GM12892 (cell line): ENCODE measurements at regions not wholly inside any gene's neighbourhood (a gene's known extent, or its start where the extent isn't known, plus 50 kb on each side); places are given as distances from the start of the nearest gene placed in this dataset.

Experiments
- DNase-seq: peaks from one replicate; pipeline ENCODE4 v3.0.0; 2011; ENCODE audit not compliant: insufficient read length
- FAIRE-seq: peaks from 2 replicates; lab custom pipeline; 2011; peaks lifted over from hg19 to GRCh38; lab: Jason Lieb, UNC
- POLR2A ChIP-seq: IDR thresholded peaks from 2 replicates; pipeline ENCODE4 v1.6.1; 2011; ENCODE audit warnings: low read depth, low read length, control low read depth
- POLR2AphosphoS5 ChIP-seq: IDR thresholded peaks from 2 replicates; pipeline ENCODE4 v1.6.1; 2011; ENCODE audit warnings: low read depth, low read length, control low read depth
- TAF1 ChIP-seq: IDR thresholded peaks from 2 replicates; pipeline ENCODE4 v1.6.1; 2011; ENCODE audit warnings: low read depth, mild to moderate bottlenecking, control low read depth, low read length, borderline replicate concordance

- no peak for TF ChIP-seq POLR2A
- no peak for TF ChIP-seq TAF1
- TF ChIP-seq POLR2AphosphoS5, result no peak
- FAIRE-seq, result no peak
- no peak for DNase-seq
These were observed 600.5 kb downstream of the PCDH18 start for GRCh38 chr4:136931781-136932180.

GRCh38 chr4:136928957-136929411, 603.3 kb downstream of the PCDH18 start:
- DNase-seq (no peak), FAIRE-seq (no peak)
- no peak for TF ChIP-seq POLR2A
- TF ChIP-seq POLR2AphosphoS5, result no peak
- TF ChIP-seq TAF1, result no peak

- FAIRE-seq (no peak), DNase-seq (no peak)
- TF ChIP-seq TAF1 (no peak), POLR2A (no peak), POLR2AphosphoS5 (no peak)
These were observed 605.1 kb downstream of the PCDH18 start for GRCh38 chr4:136927172-136927571.

DNA sequence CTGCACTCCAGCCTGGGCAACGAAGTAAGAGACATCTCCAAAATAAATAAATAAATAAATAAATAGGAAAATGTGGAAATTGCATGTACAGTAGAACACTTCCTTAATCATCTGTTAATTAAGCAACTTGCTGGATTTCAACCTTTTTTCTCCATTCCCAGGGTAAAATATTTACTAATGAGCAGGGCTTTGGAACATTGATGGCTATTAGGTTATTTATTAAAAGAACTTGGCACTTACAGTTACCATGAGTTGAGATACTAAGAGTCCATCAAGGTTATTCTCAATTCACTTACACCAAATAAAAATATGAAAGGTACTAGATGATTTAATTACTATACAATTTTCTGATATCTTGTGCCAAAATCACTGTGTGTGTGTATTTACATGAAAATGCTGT, 607.1 kb downstream of the PCDH18 start:
- FAIRE-seq (no peak), DNase-seq (no peak)
- TF ChIP-seq TAF1 (no peak), POLR2AphosphoS5 (no peak), POLR2A (no peak)

GRCh38 chr4:136922066-136922465, 610.2 kb downstream of the PCDH18 start:
- DNase-seq (no peak), FAIRE-seq (no peak)
- TF ChIP-seq POLR2A, result no peak
- TF ChIP-seq POLR2AphosphoS5, result no peak
- TF ChIP-seq TAF1, result no peak

- DNase-seq, result no peak
- TF ChIP-seq TAF1 (no peak), POLR2AphosphoS5 (no peak), POLR2A (no peak)
- FAIRE-seq, result no peak
These were observed 612.0 kb downstream of the PCDH18 start for GRCh38 chr4:136920092-136920881.

- DNase-seq, result no peak
- no peak for FAIRE-seq
- no peak for TF ChIP-seq POLR2AphosphoS5
- TF ChIP-seq POLR2A, result no peak
- no peak for TF ChIP-seq TAF1
These were observed 613.5 kb downstream of the PCDH18 start for GRCh38 chr4:136918772-136919171.

DNA sequence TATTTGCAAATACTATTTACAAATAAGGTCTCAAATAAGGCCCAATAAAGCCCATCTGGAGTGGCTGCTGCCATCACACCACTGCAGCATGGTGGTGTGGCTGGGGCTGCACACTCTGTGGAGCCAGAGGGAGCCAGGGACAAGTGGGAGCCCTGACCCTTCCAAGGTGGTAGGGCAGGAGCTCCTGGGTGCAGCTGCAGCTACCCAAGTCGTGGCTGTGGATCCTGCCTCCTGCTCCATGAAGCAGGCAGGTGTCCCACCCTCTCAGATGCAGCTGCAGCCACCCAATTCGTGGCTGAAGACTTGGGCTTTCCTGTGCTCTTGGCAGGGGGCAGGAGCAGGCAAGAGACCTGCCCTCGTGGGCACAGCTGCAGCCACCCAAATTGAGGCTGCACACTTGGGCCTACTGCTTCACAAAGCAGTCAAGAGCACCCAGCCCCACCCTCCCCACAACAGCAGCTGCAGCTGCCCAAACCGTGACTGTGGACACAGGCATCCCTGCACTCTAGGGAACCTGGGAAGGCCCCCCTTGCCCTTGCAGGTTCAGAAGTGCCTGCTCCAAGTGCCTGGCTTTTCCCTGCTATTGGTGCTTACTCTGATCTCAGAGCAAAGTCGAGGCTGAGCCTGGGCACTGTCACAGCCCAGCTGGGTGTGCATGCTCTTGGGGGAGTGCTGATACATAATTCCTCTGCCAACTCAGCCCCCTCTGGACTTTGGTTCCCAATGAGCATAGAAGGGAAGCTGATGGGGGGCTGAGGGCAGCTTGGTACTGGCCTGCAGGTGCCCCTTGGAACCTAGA, 614.8 kb downstream of the PCDH18 start:
- TF ChIP-seq TAF1 (no peak), POLR2AphosphoS5 (no peak), POLR2A (no peak)
- FAIRE-seq, result no peak
- no peak for DNase-seq

DNA sequence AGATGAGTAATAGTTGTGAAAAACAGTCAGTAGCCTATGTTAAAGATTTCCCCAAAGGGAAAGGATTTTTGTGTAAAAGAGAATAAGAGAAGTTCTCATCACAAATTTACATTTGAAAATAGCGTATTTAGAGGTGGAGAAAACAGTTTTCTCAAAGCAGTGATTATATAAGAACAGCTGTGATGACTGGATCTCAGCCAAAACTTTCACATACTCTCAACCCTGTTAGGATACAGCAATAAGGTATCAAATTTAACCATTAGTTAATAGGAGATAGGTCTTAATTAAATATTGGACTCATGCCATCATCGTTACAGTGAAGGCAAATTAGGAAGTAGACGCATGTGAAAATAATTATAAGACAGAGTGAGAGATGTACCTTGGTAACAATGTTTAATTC, 622.7 kb downstream of the PCDH18 start:
- TF ChIP-seq TAF1, result no peak
- no peak for TF ChIP-seq POLR2AphosphoS5
- no peak for TF ChIP-seq POLR2A
- DNase-seq, result no peak
- FAIRE-seq, result no peak

- no peak for DNase-seq
- FAIRE-seq, result no peak
- TF ChIP-seq TAF1 (no peak), POLR2A (no peak), POLR2AphosphoS5 (no peak)
These were observed 624.2 kb downstream of the PCDH18 start for GRCh38 chr4:136908122-136908521.

GRCh38 chr4:136900696-136901095, 631.6 kb downstream of the PCDH18 start:
- no peak for TF ChIP-seq TAF1
- no peak for TF ChIP-seq POLR2A
- TF ChIP-seq POLR2AphosphoS5, result no peak
- no peak for FAIRE-seq
- DNase-seq, result no peak
